GM21381 (cell line): ENCODE measurements at regions not wholly inside any gene's neighbourhood (a gene's known extent, or its start where the extent isn't known, plus 50 kb on each side); places are given as distances from the start of the nearest gene placed in this dataset.

Experiments
- ATAC-seq: cut with Tn5 transposase; IDR thresholded peaks from one replicate; pipeline ENCODE4 v1.9.1; 2021; ENCODE audit warnings: mild to moderate bottlenecking, moderate library complexity; ENCODE audit not compliant: unreplicated experiment

- ATAC-seq: no peak
Measured at GRCh38 chr4:180637616-180638015, 1605.6 kb upstream of the TENM3 start.

GRCh38 chr4:180640193-180640592, 1603.0 kb upstream of the TENM3 start:
- no peak for ATAC-seq

GRCh38 chr4:180641495-180641894, 1601.7 kb upstream of the TENM3 start:
- no peak for ATAC-seq

- ATAC-seq: no peak
Measured at GRCh38 chr4:180642732-180643131, 1600.5 kb upstream of the TENM3 start.

- ATAC-seq: no peak
Measured at GRCh38 chr4:180650273-180650672, 1592.9 kb upstream of the TENM3 start.

GRCh38 chr4:180652533-180652932, 1590.7 kb upstream of the TENM3 start:
- ATAC-seq: no peak

- ATAC-seq: no peak
Measured at GRCh38 chr4:180655886-180656285, 1587.3 kb upstream of the TENM3 start.

- no peak for ATAC-seq
Measured at GRCh38 chr4:180657881-180658280, 1585.3 kb upstream of the TENM3 start.

- ATAC-seq: peak; percentile 75
Measured at GRCh38 chr4:180664766-180665368, 1578.3 kb upstream of the TENM3 start.

- ATAC-seq: no peak
Measured at GRCh38 chr4:180665481-180665880, 1577.7 kb upstream of the TENM3 start.

GRCh38 chr4:180665994-180666824, 1577.0 kb upstream of the TENM3 start:
- peak; percentile 84 for ATAC-seq

GRCh38 chr4:180668732-180669131, 1574.5 kb upstream of the TENM3 start:
- no peak for ATAC-seq

- no peak for ATAC-seq
Measured at GRCh38 chr4:180669680-180670079, 1573.5 kb upstream of the TENM3 start.

GRCh38 chr4:180674619-180675358, 1568.4 kb upstream of the TENM3 start:
- ATAC-seq: no peak

GRCh38 chr4:180675359-180675650, 1567.9 kb upstream of the TENM3 start:
- ATAC-seq: no peak

GRCh38 chr4:180680305-180680704, 1562.9 kb upstream of the TENM3 start:
- no peak for ATAC-seq

GRCh38 chr4:180682776-180683175, 1560.4 kb upstream of the TENM3 start:
- ATAC-seq: no peak

GRCh38 chr4:180683186-180683585, 1560.0 kb upstream of the TENM3 start:
- ATAC-seq: no peak

GRCh38 chr4:180688480-180688879, 1554.7 kb upstream of the TENM3 start:
- ATAC-seq: no peak

- ATAC-seq: no peak
Measured at GRCh38 chr4:180694875-180695274, 1548.3 kb upstream of the TENM3 start.

GRCh38 chr4:180695851-180696250, 1547.4 kb upstream of the TENM3 start:
- ATAC-seq: no peak
